ENCODE measurements at regions not wholly inside any gene's neighbourhood (a gene's known extent, or its start where the extent isn't known, plus 50 kb on each side); places are given as distances from the start of the nearest gene placed in this dataset.

DNA sequence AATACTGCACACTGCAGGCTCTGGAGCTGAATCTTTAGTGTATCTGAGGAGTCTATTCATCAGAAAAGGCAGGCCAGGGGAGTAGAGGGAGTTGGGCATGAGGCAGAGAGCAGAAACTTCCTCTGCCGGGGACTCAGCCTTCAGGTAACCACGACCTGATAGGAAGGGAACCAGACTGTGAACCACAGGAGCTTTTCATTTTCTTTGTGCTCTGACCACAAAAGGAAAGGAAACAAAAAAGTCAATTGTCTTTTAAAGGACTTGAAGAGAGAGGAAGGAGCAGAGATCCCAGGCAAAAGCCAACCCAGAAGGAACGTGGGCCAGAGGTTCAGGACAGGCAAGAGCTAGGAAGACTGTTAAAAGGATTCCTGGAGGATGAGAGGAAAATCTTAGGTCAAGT lies 573.3 kb downstream of the EPHB1 start:
- TF ChIP-seq, protein P1, sequence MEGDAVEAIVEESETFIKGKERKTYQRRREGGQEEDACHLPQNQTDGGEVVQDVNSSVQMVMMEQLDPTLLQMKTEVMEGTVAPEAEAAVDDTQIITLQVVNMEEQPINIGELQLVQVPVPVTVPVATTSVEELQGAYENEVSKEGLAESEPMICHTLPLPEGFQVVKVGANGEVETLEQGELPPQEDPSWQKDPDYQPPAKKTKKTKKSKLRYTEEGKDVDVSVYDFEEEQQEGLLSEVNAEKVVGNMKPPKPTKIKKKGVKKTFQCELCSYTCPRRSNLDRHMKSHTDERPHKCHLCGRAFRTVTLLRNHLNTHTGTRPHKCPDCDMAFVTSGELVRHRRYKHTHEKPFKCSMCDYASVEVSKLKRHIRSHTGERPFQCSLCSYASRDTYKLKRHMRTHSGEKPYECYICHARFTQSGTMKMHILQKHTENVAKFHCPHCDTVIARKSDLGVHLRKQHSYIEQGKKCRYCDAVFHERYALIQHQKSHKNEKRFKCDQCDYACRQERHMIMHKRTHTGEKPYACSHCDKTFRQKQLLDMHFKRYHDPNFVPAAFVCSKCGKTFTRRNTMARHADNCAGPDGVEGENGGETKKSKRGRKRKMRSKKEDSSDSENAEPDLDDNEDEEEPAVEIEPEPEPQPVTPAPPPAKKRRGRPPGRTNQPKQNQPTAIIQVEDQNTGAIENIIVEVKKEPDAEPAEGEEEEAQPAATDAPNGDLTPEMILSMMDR (IDR thresholded peaks at IDR 0.05; ENCODE audit: low read depth, low read length) = no peak
- H3K4me3 ChIP-seq = no peak overlapping the region
- H3K36me3 ChIP-seq = no peaks in the 10 kb centered on the region

GRCh38 chr3:135368781-135369180 lies 573.7 kb downstream of the EPHB1 start:
- TF ChIP-seq, protein P1 (IDR thresholded peaks at IDR 0.05; ENCODE audit: low read depth, low read length) = no peak
- DNase-seq (ENCODE audit: low read depth in 1 of 2, low spot score in 1 of 2) = no peak
- Histone ChIP-seq H3K4me1 (ENCODE audit: low read depth) (no peaks in the 10 kb centered on the region), H3K9me3 (ENCODE audit: low read depth) (no peaks in the 10 kb centered on the region), H3K4me3 (no peak overlapping the region), H3K27ac (no peak overlapping the region), H3K27me3 (no peaks in the 10 kb centered on the region), H3K36me3 (no peaks in the 10 kb centered on the region)

More for the DNA sequence above, 573.3 kb downstream of the EPHB1 start:
- H3K9me3 ChIP-seq (ENCODE audit: low read depth) = no peaks in the 10 kb centered on the region
- H3K27me3 ChIP-seq = no peaks in the 10 kb centered on the region
- DNase-seq (ENCODE audit: low read depth in 1 of 2, low spot score in 1 of 2) = no peak
- H3K27ac ChIP-seq = no peak overlapping the region
- no peaks in the 10 kb centered on the region for H3K4me1 ChIP-seq (ENCODE audit: low read depth)

GRCh38 chr3:135374571-135374970 lies 579.5 kb downstream of the EPHB1 start:
- no peak for DNase-seq (ENCODE audit: low read depth in 1 of 2, low spot score in 1 of 2)
- Histone ChIP-seq H3K27me3 (no peaks in the 10 kb centered on the region), H3K4me1 (ENCODE audit: low read depth) (no peaks in the 10 kb centered on the region), H3K36me3 (no peaks in the 10 kb centered on the region), H3K9me3 (ENCODE audit: low read depth) (no peaks in the 10 kb centered on the region), H3K4me3 (no peak overlapping the region), H3K27ac (no peak overlapping the region)
- TF ChIP-seq, protein P1 (IDR thresholded peaks at IDR 0.05; ENCODE audit: low read depth, low read length) = no peak

- H3K9me3 ChIP-seq (ENCODE audit: low read depth) = no peaks in the 10 kb centered on the region
- no peak for DNase-seq (ENCODE audit: low read depth in 1 of 2, low spot score in 1 of 2)
- TF ChIP-seq, protein P1 (IDR thresholded peaks at IDR 0.05; ENCODE audit: low read depth, low read length) = no peak
- H3K4me1 ChIP-seq (ENCODE audit: low read depth) = no peaks in the 10 kb centered on the region
- no peaks in the 10 kb centered on the region for H3K27me3 ChIP-seq
- H3K27ac ChIP-seq = no peak overlapping the region
- H3K36me3 ChIP-seq = no peaks in the 10 kb centered on the region
- H3K4me3 ChIP-seq = no peak overlapping the region
Observed at GRCh38 chr3:135382188-135382587, 583.3 kb upstream of the PPP2R3A start.

GRCh38 chr3:135382621-135383020 lies 582.9 kb upstream of the PPP2R3A start:
- no peak overlapping the region for H3K4me3 ChIP-seq
- DNase-seq (ENCODE audit: low read depth in 1 of 2, low spot score in 1 of 2) = no peak
- H3K9me3 ChIP-seq (ENCODE audit: low read depth) = no peaks in the 10 kb centered on the region
- no peaks in the 10 kb centered on the region for H3K36me3 ChIP-seq
- no peaks in the 10 kb centered on the region for H3K27me3 ChIP-seq
- TF ChIP-seq, protein P1 (IDR thresholded peaks at IDR 0.05; ENCODE audit: low read depth, low read length) = no peak
- no peak overlapping the region for H3K27ac ChIP-seq
- no peaks in the 10 kb centered on the region for H3K4me1 ChIP-seq (ENCODE audit: low read depth)

GRCh38 chr3:135383301-135383700 lies 582.2 kb upstream of the PPP2R3A start:
- TF ChIP-seq, protein P1 (IDR thresholded peaks at IDR 0.05; ENCODE audit: low read depth, low read length) = no peak
- H3K36me3 ChIP-seq = no peaks in the 10 kb centered on the region
- H3K4me3 ChIP-seq = no peak overlapping the region
- H3K9me3 ChIP-seq (ENCODE audit: low read depth) = no peaks in the 10 kb centered on the region
- H3K4me1 ChIP-seq (ENCODE audit: low read depth) = no peaks in the 10 kb centered on the region
- H3K27ac ChIP-seq = no peak overlapping the region
- no peaks in the 10 kb centered on the region for H3K27me3 ChIP-seq
- no peak for DNase-seq (ENCODE audit: low read depth in 1 of 2, low spot score in 1 of 2)
